Stimulated activated CD8-positive, alpha-beta memory T cell treated with anti-CD3 and anti-CD28 coated beads, Interleukin-2, amount 100 ng/mL, for 1 hour (primary cell): ENCODE measurements at regions not wholly inside any gene's neighbourhood (a gene's known extent, or its start where the extent isn't known, plus 50 kb on each side); places are given as distances from the start of the nearest gene placed in this dataset.
"Not testable (repeated sequence)": the region's sequence is repeated elsewhere in the genome, so short reads cannot be mapped to it uniquely, and the experiment has no call there.

Experiments
- DNase-seq, 2 donors: peaks; one replicate each; pipeline ENCODE4 v3.0.0-alpha.2; 2020; ENCODE audit warnings: low read depth in 2 of 2

GRCh38 chr15:22200417-22200816 is 120.1 kb downstream of the OR4M2 start:
- DNase-seq: not testable (repeated sequence)

- not testable (repeated sequence) for DNase-seq
Measured at GRCh38 chr15:22201993-22202659, 121.8 kb downstream of the OR4M2 start.

- not testable (repeated sequence) for DNase-seq
Measured at GRCh38 chr15:22203208-22203607, 122.9 kb downstream of the OR4M2 start.

GRCh38 chr15:22209086-22209485 is 128.8 kb downstream of the OR4M2 start:
- not testable (repeated sequence) for DNase-seq

GRCh38 chr15:22222596-22222995 is 142.3 kb downstream of the OR4M2 start:
- not testable (repeated sequence) for DNase-seq

GRCh38 chr15:22224241-22224671 is 143.9 kb downstream of the OR4M2 start:
- no peak for DNase-seq

- DNase-seq: not testable (repeated sequence)
Measured at GRCh38 chr15:22224961-22225360, 144.6 kb downstream of the OR4M2 start.

GRCh38 chr15:22226034-22226790 is 145.9 kb downstream of the OR4M2 start:
- no peak for DNase-seq

GRCh38 chr15:22227411-22228100 is 147.2 kb downstream of the OR4M2 start:
- DNase-seq: no peak

GRCh38 chr15:22228101-22228762 is 147.9 kb downstream of the OR4M2 start:
- DNase-seq: no peak

- DNase-seq: no peak
Measured at GRCh38 chr15:22229990-22230819, 149.9 kb downstream of the OR4M2 start.

GRCh38 chr15:22231603-22232002 is 151.3 kb downstream of the OR4M2 start:
- no peak for DNase-seq

GRCh38 chr15:22232675-22233074 is 152.3 kb downstream of the OR4M2 start:
- no peak for DNase-seq

- not testable (repeated sequence) for DNase-seq
Measured at GRCh38 chr15:22235261-22235930, 155.1 kb downstream of the OR4M2 start.

- no peak for DNase-seq
Measured at GRCh38 chr15:22236469-22236868, 156.1 kb downstream of the OR4M2 start.

GRCh38 chr15:22237891-22238275 is 157.6 kb downstream of the OR4M2 start:
- no peak for DNase-seq

- not testable (repeated sequence) for DNase-seq
Measured at GRCh38 chr15:22238276-22238958, 158.1 kb downstream of the OR4M2 start.

- DNase-seq: not testable (repeated sequence)
Measured at GRCh38 chr15:22238959-22239805, 158.9 kb downstream of the OR4M2 start.

- no peak for DNase-seq
Measured at GRCh38 chr15:22239806-22240180, 159.5 kb downstream of the OR4M2 start.
